ENCODE measurements at regions not wholly inside any gene's neighbourhood (a gene's known extent, or its start where the extent isn't known, plus 50 kb on each side); places are given as distances from the start of the nearest gene placed in this dataset.
A peak's percentile ranks its signal among the peaks of the same experiment; 100 is the strongest.

- Mint-ChIP-seq H3K4me1 (ENCODE audit: low read depth) (peaks cover 2% of the 10 kb centered on the region), H3K4me3 (no peak overlapping the region), H3K36me3 (ENCODE audit: low read depth) (no peaks in the 10 kb centered on the region), H3K27ac (no peak overlapping the region), H3K27me3 (ENCODE audit: low read depth) (peaks cover 28% of the 10 kb centered on the region), H3K9me3 (no peaks in the 10 kb centered on the region)
Measured at GRCh38 chr11:10946072-10946471, 88.2 kb upstream of the ZBED5 start.

- peaks cover 2% of the 10 kb centered on the region for H3K4me1 Mint-ChIP-seq (ENCODE audit: low read depth)
- no peak overlapping the region for H3K27ac Mint-ChIP-seq
- no peaks in the 10 kb centered on the region for H3K36me3 Mint-ChIP-seq (ENCODE audit: low read depth)
- H3K4me3 Mint-ChIP-seq = no peak overlapping the region
- H3K9me3 Mint-ChIP-seq = no peaks in the 10 kb centered on the region
- peaks cover 21% of the 10 kb centered on the region for H3K27me3 Mint-ChIP-seq (ENCODE audit: low read depth)
Measured at GRCh38 chr11:10945196-10945595, 87.3 kb upstream of the ZBED5 start.

GRCh38 chr11:10943968-10944367, 86.1 kb upstream of the ZBED5 start:
- no peaks in the 10 kb centered on the region for H3K9me3 Mint-ChIP-seq
- no peak overlapping the region for H3K4me3 Mint-ChIP-seq
- H3K27me3 Mint-ChIP-seq (ENCODE audit: low read depth) = peaks cover 15% of the 10 kb centered on the region
- H3K36me3 Mint-ChIP-seq (ENCODE audit: low read depth) = no peaks in the 10 kb centered on the region
- no peak overlapping the region for H3K27ac Mint-ChIP-seq
- peaks cover 2% of the 10 kb centered on the region for H3K4me1 Mint-ChIP-seq (ENCODE audit: low read depth)

- Mint-ChIP-seq H3K9me3 (no peaks in the 10 kb centered on the region), H3K4me3 (no peak overlapping the region), H3K27ac (no peak overlapping the region), H3K4me1 (ENCODE audit: low read depth) (peaks cover 2% of the 10 kb centered on the region), H3K36me3 (ENCODE audit: low read depth) (no peaks in the 10 kb centered on the region), H3K27me3 (ENCODE audit: low read depth) (peaks cover 4% of the 10 kb centered on the region)
Measured at GRCh38 chr11:10942620-10943019, 84.8 kb upstream of the ZBED5 start.

GRCh38 chr11:10941871-10942270, 84.0 kb upstream of the ZBED5 start:
- Mint-ChIP-seq H3K27me3 (ENCODE audit: low read depth) (peaks cover 4% of the 10 kb centered on the region), H3K27ac (no peak overlapping the region), H3K4me3 (no peak overlapping the region), H3K9me3 (no peaks in the 10 kb centered on the region), H3K36me3 (ENCODE audit: low read depth) (no peaks in the 10 kb centered on the region), H3K4me1 (ENCODE audit: low read depth) (peaks cover 2% of the 10 kb centered on the region)

- H3K27ac Mint-ChIP-seq = no peak overlapping the region
- H3K4me3 Mint-ChIP-seq = no peak overlapping the region
- H3K27me3 Mint-ChIP-seq (ENCODE audit: low read depth) = peaks cover 4% of the 10 kb centered on the region
- peaks cover 2% of the 10 kb centered on the region for H3K4me1 Mint-ChIP-seq (ENCODE audit: low read depth)
- H3K36me3 Mint-ChIP-seq (ENCODE audit: low read depth) = no peaks in the 10 kb centered on the region
- no peaks in the 10 kb centered on the region for H3K9me3 Mint-ChIP-seq
Measured at GRCh38 chr11:10941414-10941813, 83.6 kb upstream of the ZBED5 start.

- no peak overlapping the region for H3K27ac Mint-ChIP-seq
- no peaks in the 10 kb centered on the region for H3K9me3 Mint-ChIP-seq
- no peak overlapping the region for H3K4me3 Mint-ChIP-seq
Measured at GRCh38 chr11:10938650-10939387, 81.0 kb upstream of the ZBED5 start.

GRCh38 chr11:10938231-10938630, 80.4 kb upstream of the ZBED5 start:
- H3K27ac Mint-ChIP-seq = no peak overlapping the region
- peaks cover 23% of the 10 kb centered on the region for H3K27me3 Mint-ChIP-seq (ENCODE audit: low read depth)
- H3K9me3 Mint-ChIP-seq = no peaks in the 10 kb centered on the region
- H3K4me3 Mint-ChIP-seq = no peak overlapping the region
- no peaks in the 10 kb centered on the region for H3K36me3 Mint-ChIP-seq (ENCODE audit: low read depth)
- H3K4me1 Mint-ChIP-seq (ENCODE audit: low read depth) = peaks cover 11% of the 10 kb centered on the region

More at GRCh38 chr11:10938650-10939387, 81.0 kb upstream of the ZBED5 start:
- Mint-ChIP-seq H3K27me3 (ENCODE audit: low read depth) (peaks cover 18% of the 10 kb centered on the region), H3K4me1 (ENCODE audit: low read depth) (peaks cover 5% of the 10 kb centered on the region), H3K36me3 (ENCODE audit: low read depth) (no peaks in the 10 kb centered on the region)

- H3K9me3 Mint-ChIP-seq = no peaks in the 10 kb centered on the region
- peaks cover 32% of the 10 kb centered on the region for H3K27me3 Mint-ChIP-seq (ENCODE audit: low read depth)
- peaks cover 10% of the 10 kb centered on the region for H3K4me1 Mint-ChIP-seq (ENCODE audit: low read depth)
- no peak overlapping the region for H3K27ac Mint-ChIP-seq
- H3K4me3 Mint-ChIP-seq = no peak overlapping the region
- no peaks in the 10 kb centered on the region for H3K36me3 Mint-ChIP-seq (ENCODE audit: low read depth)
Measured at GRCh38 chr11:10937385-10937771, 79.5 kb upstream of the ZBED5 start.

- Mint-ChIP-seq H3K9me3 (no peaks in the 10 kb centered on the region), H3K36me3 (ENCODE audit: low read depth) (no peaks in the 10 kb centered on the region), H3K27me3 (ENCODE audit: low read depth) (peaks cover 38% of the 10 kb centered on the region), H3K4me1 (ENCODE audit: low read depth) (peaks cover 10% of the 10 kb centered on the region), H3K4me3 (no peak overlapping the region), H3K27ac (no peak overlapping the region)
Measured at GRCh38 chr11:10936626-10937384, 79.0 kb upstream of the ZBED5 start.

GRCh38 chr11:10935015-10935559, 77.2 kb upstream of the ZBED5 start:
- Mint-ChIP-seq H3K27me3 (ENCODE audit: low read depth) (peaks cover 50% of the 10 kb centered on the region), H3K4me3 (no peak overlapping the region), H3K36me3 (ENCODE audit: low read depth) (no peaks in the 10 kb centered on the region), H3K9me3 (no peaks in the 10 kb centered on the region), H3K4me1 (ENCODE audit: low read depth) (peaks cover 16% of the 10 kb centered on the region), H3K27ac (no peak overlapping the region)

- no peaks in the 10 kb centered on the region for H3K9me3 Mint-ChIP-seq
- peak overlapping the region; percentile 83 for H3K4me3 Mint-ChIP-seq
- no peak overlapping the region for H3K27ac Mint-ChIP-seq
- H3K4me1 Mint-ChIP-seq (ENCODE audit: low read depth) = peaks cover 16% of the 10 kb centered on the region
- peaks cover 56% of the 10 kb centered on the region for H3K27me3 Mint-ChIP-seq (ENCODE audit: low read depth)
- no peaks in the 10 kb centered on the region for H3K36me3 Mint-ChIP-seq (ENCODE audit: low read depth)
Measured at GRCh38 chr11:10934293-10934860, 76.5 kb upstream of the ZBED5 start.

GRCh38 chr11:10933455-10934292, 75.8 kb upstream of the ZBED5 start:
- Mint-ChIP-seq H3K4me3 (peak overlapping the region; percentile 83), H3K36me3 (ENCODE audit: low read depth) (no peaks in the 10 kb centered on the region), H3K9me3 (no peaks in the 10 kb centered on the region), H3K27me3 (ENCODE audit: low read depth) (peaks cover 63% of the 10 kb centered on the region), H3K4me1 (ENCODE audit: low read depth) (peaks cover 16% of the 10 kb centered on the region), H3K27ac (no peak overlapping the region)

GRCh38 chr11:10932976-10933375, 75.1 kb upstream of the ZBED5 start:
- Mint-ChIP-seq H3K27me3 (ENCODE audit: low read depth) (peaks cover 67% of the 10 kb centered on the region), H3K4me1 (ENCODE audit: low read depth) (peaks cover 16% of the 10 kb centered on the region), H3K36me3 (ENCODE audit: low read depth) (no peaks in the 10 kb centered on the region), H3K9me3 (no peaks in the 10 kb centered on the region), H3K27ac (no peak overlapping the region), H3K4me3 (no peak overlapping the region)
